22Rv1 (cell line): ENCODE measurements at regions not wholly inside any gene's neighbourhood (a gene's known extent, or its start where the extent isn't known, plus 50 kb on each side); places are given as distances from the start of the nearest gene placed in this dataset.
"Not testable (repeated sequence)": the region's sequence is repeated elsewhere in the genome, so short reads cannot be mapped to it uniquely, and the experiment has no call there.

Experiments
- H3K27ac ChIP-seq: fragments of 450-650 bp; 2 replicates; pipeline ENCODE4 v1.5.1; 2017
- CTCF ChIP-seq: fragments of 450-650 bp; IDR thresholded peaks from 2 replicates; pipeline ENCODE4 v1.5.1; 2017; ENCODE audit warnings: mild to moderate bottlenecking
- ZFX ChIP-seq: fragments of 450-650 bp; IDR thresholded peaks from 2 replicates; pipeline ENCODE4 v1.6.1; 2017; ENCODE audit warnings: antibody characterized with exemption, borderline replicate concordance

GRCh38 chr6:27668442-27669294 lies 195.8 kb upstream of the ZNF184 start:
- H3K27ac ChIP-seq = peak overlapping the region; percentile 93
- TF ChIP-seq CTCF = no peak
- no peak for TF ChIP-seq ZFX

DNA sequence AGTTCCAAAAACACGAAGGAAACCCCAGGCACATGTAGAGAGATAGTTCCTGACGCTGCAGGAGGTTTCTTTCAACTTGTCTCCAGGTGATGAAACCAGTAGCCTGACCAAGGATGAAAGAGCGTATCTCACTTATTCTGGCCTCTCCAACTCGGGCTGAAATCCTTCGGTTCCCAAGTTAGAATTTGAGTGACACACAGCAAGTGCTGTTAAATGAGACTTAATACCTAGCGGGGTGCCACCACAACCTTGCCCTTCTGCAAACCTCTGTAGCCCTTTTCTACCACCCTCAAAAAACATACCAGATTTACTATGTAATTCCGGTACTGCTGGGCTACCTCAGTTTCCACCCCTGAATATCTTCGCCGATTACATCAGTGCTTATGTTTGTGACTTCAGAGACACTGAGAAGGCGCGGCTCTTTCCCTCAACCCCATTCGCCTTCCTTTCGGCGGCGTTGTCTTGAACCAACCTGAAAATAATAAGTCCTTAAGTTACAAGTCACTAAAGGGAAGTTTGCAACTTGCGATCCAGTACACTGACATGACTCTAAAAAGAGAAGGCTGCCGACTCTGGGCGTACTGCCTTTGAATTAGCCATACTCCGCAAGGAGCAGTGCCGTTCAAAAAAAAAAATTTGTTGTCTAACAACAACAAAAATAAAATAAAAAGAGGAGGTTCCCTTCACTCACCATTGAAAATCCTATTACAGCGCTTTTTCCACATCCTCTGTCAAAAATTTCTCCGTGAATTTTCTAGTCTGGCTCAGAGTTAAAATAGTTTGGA lies 194.9 kb upstream of the ZNF184 start:
- TF ChIP-seq CTCF = no peak
- TF ChIP-seq ZFX = no peak
- peak overlapping the region; percentile 93 for H3K27ac ChIP-seq

DNA sequence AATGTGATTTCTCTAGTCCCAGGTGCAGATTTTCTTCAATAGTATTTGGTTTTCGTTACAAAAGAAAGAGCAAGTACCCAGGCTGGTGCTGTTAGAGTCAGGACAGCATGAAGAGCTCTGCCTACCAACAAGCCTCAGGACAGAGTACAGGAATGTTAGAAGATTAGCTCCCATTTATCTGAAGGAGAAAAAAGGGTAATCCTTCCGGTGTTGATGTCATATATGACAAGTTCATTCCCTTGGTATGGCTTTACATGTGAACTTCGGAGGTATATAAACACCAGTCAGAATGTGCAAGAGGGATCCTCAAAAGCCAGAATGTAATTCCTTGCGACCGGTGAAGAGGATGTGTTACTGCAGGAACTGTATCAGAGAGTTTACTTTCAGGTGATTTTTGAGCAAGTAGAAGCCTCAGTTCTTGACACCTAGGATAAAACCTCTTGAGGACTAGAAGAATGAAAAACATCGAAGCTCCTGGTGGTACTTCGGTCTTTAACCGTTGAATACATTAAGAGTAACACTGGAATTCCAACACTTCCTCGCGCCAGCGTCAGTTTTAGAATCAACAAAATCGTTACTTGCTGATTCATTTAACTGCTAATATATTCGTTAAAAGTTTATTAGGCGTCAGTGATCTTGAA lies 194.2 kb upstream of the ZNF184 start:
- no peak overlapping the region for H3K27ac ChIP-seq
- TF ChIP-seq CTCF (no peak), ZFX (no peak)

DNA sequence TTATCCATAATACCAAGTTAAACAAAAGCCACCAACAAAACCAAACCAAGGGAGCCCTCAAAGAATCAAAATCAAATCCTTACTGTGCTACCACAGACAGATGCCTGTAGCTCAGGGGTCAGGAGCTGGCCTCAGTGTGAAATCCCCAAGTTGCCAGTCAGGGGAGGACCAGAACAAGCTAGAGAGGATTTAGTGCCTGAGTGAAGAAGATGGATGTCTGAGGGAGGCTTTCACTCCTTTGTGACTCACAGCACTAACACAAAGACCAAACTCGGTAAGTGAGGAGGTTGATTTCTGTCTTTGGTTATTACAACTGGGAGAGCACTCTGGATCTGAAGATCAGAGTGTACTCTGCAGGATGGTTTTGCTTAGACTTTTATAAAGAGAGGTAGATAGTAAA lies 189.9 kb upstream of the ZNF184 start:
- no peak for TF ChIP-seq ZFX
- no peak for TF ChIP-seq CTCF
- H3K27ac ChIP-seq = no peak overlapping the region

DNA sequence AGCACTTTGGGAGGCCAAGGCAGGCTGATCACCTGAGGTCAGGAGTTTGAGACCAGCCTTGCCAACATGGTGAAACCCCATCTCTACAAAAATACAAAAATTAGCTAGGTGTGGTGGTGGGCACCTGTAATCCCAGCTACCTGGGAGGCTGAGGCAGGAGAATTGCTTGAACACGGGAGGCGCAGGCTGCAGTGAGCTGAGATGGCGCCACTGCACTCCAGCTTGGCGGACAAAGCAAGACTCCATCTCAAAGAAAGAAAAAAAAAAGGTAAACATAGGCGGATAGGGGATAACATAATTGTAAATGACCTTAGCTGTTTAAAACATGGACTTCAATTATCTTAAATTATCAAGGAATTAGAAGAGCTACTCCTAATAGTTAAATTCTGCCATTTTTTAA lies 189.3 kb upstream of the ZNF184 start:
- H3K27ac ChIP-seq = not testable (repeated sequence)

DNA sequence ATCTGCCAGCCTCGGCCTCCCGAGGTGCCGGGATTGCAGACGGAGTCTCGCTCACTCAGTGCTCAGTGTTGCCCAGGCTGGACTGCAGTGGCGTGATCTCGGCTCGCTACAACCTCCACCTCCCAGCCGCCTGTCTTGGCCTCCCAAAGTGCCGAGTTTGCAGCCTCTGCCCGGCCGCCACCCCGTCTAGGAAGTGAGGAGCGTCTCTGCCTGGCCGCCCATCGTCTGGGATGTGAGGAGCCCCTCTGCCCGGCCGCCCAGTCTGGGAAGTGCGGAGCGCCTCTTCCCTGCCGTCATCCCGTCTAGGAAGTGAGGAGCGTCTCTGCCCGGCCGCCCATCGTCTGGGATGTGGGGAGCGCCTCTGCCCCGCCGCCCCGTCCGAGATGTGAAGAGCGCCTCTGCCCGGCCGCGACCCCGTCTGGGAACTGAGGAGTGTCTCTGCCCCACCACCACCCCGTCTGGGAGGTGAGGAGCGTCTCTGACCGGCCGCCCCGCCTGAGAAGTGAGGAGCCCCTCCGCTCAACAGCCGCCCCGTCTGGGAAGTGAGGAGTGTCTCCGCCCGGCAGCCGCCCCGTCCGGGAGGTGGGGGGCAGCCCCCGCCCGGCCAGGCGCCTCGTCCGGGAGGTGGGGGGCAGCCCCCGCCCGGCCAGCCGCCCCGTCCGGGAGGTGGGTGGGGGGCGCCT lies 180.4 kb upstream of the ZNF184 start:
- not testable (repeated sequence) for H3K27ac ChIP-seq

DNA sequence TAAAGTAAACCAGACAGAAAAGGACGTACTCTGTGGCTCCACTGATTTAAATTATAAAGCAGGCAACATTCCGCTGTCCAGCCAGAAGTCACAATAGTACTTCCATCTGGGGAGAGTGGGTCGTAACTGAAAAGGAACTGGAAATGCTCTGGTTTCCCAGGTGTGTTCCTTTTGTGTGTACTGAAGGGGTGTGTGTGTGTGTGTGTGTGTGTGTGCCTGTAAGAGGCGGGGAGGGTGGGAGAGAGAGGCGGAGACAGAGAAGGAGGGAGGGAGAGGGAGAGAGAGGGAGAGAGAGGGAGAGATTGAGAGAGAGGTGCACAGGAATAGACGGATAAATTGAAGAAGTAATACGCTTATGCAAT lies 178.4 kb upstream of the ZNF184 start:
- no peak for TF ChIP-seq ZFX
- TF ChIP-seq CTCF = no peak
- H3K27ac ChIP-seq = peak overlapping the region; percentile 40; the same call in 1 of the 2 replicates
